GM23338 (cell line): ENCODE measurements at regions not wholly inside any gene's neighbourhood (a gene's known extent, or its start where the extent isn't known, plus 50 kb on each side); places are given as distances from the start of the nearest gene placed in this dataset.

ENCODE experiments used
- ATAC-seq: fragments of 200-7000 bp; cut with Tn5 transposase; 3 replicates; pipeline ENCODE4 v1.9.1; 2020
- DNase-seq: peaks from one replicate; pipeline ENCODE4 v3.0.0-alpha.2; 2015; ENCODE audit warnings: low spot score
- H2AFZ ChIP-seq: fragments of 200-600 bp; sonication (generic); 2 replicates; pipeline ENCODE4 v1.8.0; 2016; ENCODE audit warnings: antibody characterized with exemption, mild to moderate bottlenecking, moderate library complexity
- H3F3A ChIP-seq: fragments of 200-600 bp; sonication (generic); replicated peaks from 2 replicates; pipeline ENCODE4 v1.8.0; 2017; ENCODE audit warnings: antibody characterized with exemption, mixed run types, low read depth
- H3K27ac ChIP-seq: fragments of 200-600 bp; sonication (generic); 2 replicates; pipeline ENCODE4 v1.6.1; 2016; ENCODE audit warnings: low read depth
- H3K27me3 ChIP-seq: fragments of 200-600 bp; sonication (generic); 2 replicates; pipeline ENCODE4 v1.8.0; 2016; ENCODE audit warnings: mild to moderate bottlenecking, mixed run types, moderate library complexity; ENCODE audit not compliant: insufficient read depth
- H3K36me3 ChIP-seq: fragments of 200-600 bp; sonication (generic); 2 replicates; pipeline ENCODE4 v1.8.0; 2016; ENCODE audit warnings: mild to moderate bottlenecking; ENCODE audit not compliant: insufficient read depth
- H3K4me1 ChIP-seq: fragments of 200-600 bp; sonication (generic); 2 replicates; pipeline ENCODE4 v1.8.0; 2016; ENCODE audit warnings: mild to moderate bottlenecking, moderate library complexity; ENCODE audit not compliant: insufficient read depth
- H3K4me2 ChIP-seq: fragments of 200-600 bp; sonication (generic); 2 replicates; pipeline ENCODE4 v1.7.1; 2017; ENCODE audit warnings: mixed run types
- H3K4me3 ChIP-seq: fragments of 200-600 bp; sonication (generic); 2 replicates; pipeline ENCODE4 v1.6.1; 2016; ENCODE audit warnings: mixed run types
- H3K79me2 ChIP-seq: fragments of 200-600 bp; sonication (generic); replicated peaks from 2 replicates; pipeline ENCODE4 v1.8.0; 2017; ENCODE audit warnings: mild to moderate bottlenecking; ENCODE audit not compliant: insufficient read depth
- H3K9me2 ChIP-seq: fragments of 200-600 bp; sonication (generic); 2 replicates; pipeline ENCODE4 v1.8.0; 2017; ENCODE audit not compliant: insufficient read depth
- H4K20me1 ChIP-seq: fragments of 200-600 bp; sonication (generic); replicated peaks from 2 replicates; pipeline ENCODE4 v1.8.0; 2017; ENCODE audit warnings: mild to moderate bottlenecking; ENCODE audit not compliant: insufficient read depth
- H3K27ac Mint-ChIP-seq: 2 replicates; pipeline ENCODE4 v1.8.0; 2020; ENCODE audit warnings: inconsistent platforms, mild to moderate bottlenecking, moderate library complexity, mixed read lengths
- H3K27me3 Mint-ChIP-seq: 3 replicates; pipeline ENCODE4 v1.8.0; 2022; ENCODE audit warnings: low read depth, mild to moderate bottlenecking, moderate library complexity, mixed read lengths, inconsistent platforms; ENCODE audit not compliant: insufficient read depth, poor library complexity
- H3K36me3 Mint-ChIP-seq: 3 replicates; pipeline ENCODE4 v1.8.0; 2021; ENCODE audit warnings: low read depth, mild to moderate bottlenecking, inconsistent platforms, moderate library complexity, mixed read lengths
- H3K4me1 Mint-ChIP-seq: 3 replicates; pipeline ENCODE4 v1.8.0; 2020; ENCODE audit warnings: mild to moderate bottlenecking, inconsistent platforms, mixed read lengths
- H3K4me3 Mint-ChIP-seq: 3 replicates; pipeline ENCODE4 v1.8.0; 2021; ENCODE audit warnings: moderate library complexity, mild to moderate bottlenecking, inconsistent platforms, mixed read lengths
- H3K9me3 Mint-ChIP-seq: 3 replicates; pipeline ENCODE4 v1.8.0; 2020; ENCODE audit warnings: moderate library complexity, mild to moderate bottlenecking, inconsistent platforms, mixed read lengths
- EZH2 ChIP-seq: fragments of 200-600 bp; sonication (generic); IDR thresholded peaks from one replicate; pipeline ENCODE4 v1.8.0; 2017; ENCODE audit warnings: antibody characterized with exemption, mild to moderate bottlenecking, low read depth; ENCODE audit not compliant: unreplicated experiment
- EZH2phosphoT487 ChIP-seq: fragments of 200-600 bp; sonication (generic); IDR thresholded peaks from one replicate; pipeline ENCODE4 v1.8.1; 2018; ENCODE audit warnings: antibody characterized with exemption; ENCODE audit not compliant: unreplicated experiment
- NANOG ChIP-seq: IDR thresholded peaks from 2 replicates; pipeline ENCODE4 v1.6.1; 2016; ENCODE audit warnings: antibody characterized with exemption, borderline replicate concordance
- POLR2AphosphoS5 ChIP-seq: IDR thresholded peaks from 2 replicates; pipeline ENCODE4 v1.6.1; 2016; ENCODE audit warnings: antibody characterized with exemption, low read depth
- STAT1 ChIP-seq: IDR thresholded peaks from one replicate; pipeline ENCODE4 v1.6.1; 2016; ENCODE audit warnings: antibody characterized with exemption; ENCODE audit not compliant: unreplicated experiment
- ZNF114 ChIP-seq: fragments of 250-450 bp; sonication (Bioruptor Pico); IDR thresholded peaks from 2 replicates; pipeline ENCODE4 v1.5.0; 2020; ENCODE audit warnings: mild to moderate bottlenecking, moderate library complexity
- ZNF331 ChIP-seq: fragments of 250-450 bp; sonication (Bioruptor Pico); IDR thresholded peaks from 2 replicates; pipeline ENCODE4 v1.5.0; 2020; ENCODE audit warnings: low read depth, mild to moderate bottlenecking, moderate library complexity
- TF ChIP-seq, protein P1 (sequence below): IDR thresholded peaks from one replicate; pipeline ENCODE4 v1.6.1; 2018; ENCODE audit warnings: antibody characterized with exemption; ENCODE audit not compliant: unreplicated experiment
- TF ChIP-seq, protein P2 (sequence below): fragments of 250-450 bp; sonication (Bioruptor Pico); IDR thresholded peaks from 2 replicates; pipeline ENCODE4 v1.5.0; 2020; ENCODE audit warnings: mild to moderate bottlenecking, moderate library complexity
- TF ChIP-seq, protein P3 (sequence below): IDR thresholded peaks from 2 replicates; pipeline ENCODE4 v1.6.1; 2016; ENCODE audit warnings: antibody characterized with exemption
- TF ChIP-seq, protein P4 (sequence below), 2 experiments: fragments of 200-600 bp in 1 of 2; sonication (generic) in 1 of 2; conservative IDR thresholded peaks; 2 replicates each; pipeline versions ENCODE4 v1.5.1 to v1.6.1; 2016 to 2017; ENCODE audit warnings: antibody characterized with exemption in 2 of 2, low read depth in 2 of 2, mild to moderate bottlenecking in 2 of 2, moderate library complexity in 1 of 2

DNA sequence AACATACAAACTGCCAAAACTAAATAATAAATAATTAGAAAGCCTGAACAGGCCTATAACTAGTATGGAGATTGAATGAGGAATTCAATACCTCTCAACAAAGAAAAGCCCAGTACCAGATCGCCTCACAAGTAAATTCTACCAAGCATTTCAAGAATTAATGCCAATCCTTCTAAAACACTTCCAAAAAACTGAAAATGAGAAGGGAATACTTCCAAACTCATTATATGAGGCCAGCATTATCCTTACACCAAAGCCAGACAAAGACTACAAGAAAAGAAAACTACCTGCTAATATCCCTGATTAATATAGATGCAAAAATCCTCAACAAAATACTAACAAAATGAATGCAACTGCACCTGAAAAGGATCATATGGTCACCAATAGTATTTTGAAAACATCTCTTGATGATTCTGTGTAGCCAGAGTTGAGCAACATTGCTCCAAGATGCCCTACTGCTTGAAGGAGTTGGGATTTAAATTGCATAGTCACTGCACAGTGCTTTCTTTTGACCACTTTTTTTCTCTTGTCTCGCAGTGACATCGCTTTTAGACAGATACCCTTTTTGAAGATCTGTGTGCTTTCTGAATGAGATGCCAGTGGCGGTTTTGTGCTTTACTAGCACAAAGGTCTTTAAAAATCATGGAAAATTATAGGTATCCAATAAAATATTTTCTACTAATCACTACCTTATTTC lies 487.2 kb upstream of the RASGRP1 start:
- Histone ChIP-seq H3K4me1 (no peaks in the 10 kb centered on the region), H3K4me3 (no peak overlapping the region), H3K4me2 (no peak overlapping the region), H3F3A (no peaks in the 10 kb centered on the region), H4K20me1 (no peaks in the 10 kb centered on the region), H3K79me2 (no peaks in the 10 kb centered on the region), H2AFZ (no peak overlapping the region), H3K36me3 (peaks cover 6% of the 10 kb centered on the region; the same call in 1 of the 2 replicates), H3K27ac (no peak overlapping the region), H3K9me2 (0 out of 2 replicates have a peak, but pooled peaks cover 4% of the 10 kb centered on the region), H3K27me3 (no peaks in the 10 kb centered on the region)
- Mint-ChIP-seq H3K27ac (no peak overlapping the region), H3K4me1 (no peaks in the 10 kb centered on the region), H3K27me3 (no peaks in the 10 kb centered on the region), H3K36me3 (peaks cover 7% of the 10 kb centered on the region; the same call in 2 of the 3 replicates), H3K9me3 (peaks cover 12% of the 10 kb centered on the region), H3K4me3 (no peak overlapping the region)
- no peak for ATAC-seq
- no peak for DNase-seq
- no peak for TF ChIP-seq EZH2phosphoT487
- TF ChIP-seq NANOG = no peak
- TF ChIP-seq, protein P1, sequence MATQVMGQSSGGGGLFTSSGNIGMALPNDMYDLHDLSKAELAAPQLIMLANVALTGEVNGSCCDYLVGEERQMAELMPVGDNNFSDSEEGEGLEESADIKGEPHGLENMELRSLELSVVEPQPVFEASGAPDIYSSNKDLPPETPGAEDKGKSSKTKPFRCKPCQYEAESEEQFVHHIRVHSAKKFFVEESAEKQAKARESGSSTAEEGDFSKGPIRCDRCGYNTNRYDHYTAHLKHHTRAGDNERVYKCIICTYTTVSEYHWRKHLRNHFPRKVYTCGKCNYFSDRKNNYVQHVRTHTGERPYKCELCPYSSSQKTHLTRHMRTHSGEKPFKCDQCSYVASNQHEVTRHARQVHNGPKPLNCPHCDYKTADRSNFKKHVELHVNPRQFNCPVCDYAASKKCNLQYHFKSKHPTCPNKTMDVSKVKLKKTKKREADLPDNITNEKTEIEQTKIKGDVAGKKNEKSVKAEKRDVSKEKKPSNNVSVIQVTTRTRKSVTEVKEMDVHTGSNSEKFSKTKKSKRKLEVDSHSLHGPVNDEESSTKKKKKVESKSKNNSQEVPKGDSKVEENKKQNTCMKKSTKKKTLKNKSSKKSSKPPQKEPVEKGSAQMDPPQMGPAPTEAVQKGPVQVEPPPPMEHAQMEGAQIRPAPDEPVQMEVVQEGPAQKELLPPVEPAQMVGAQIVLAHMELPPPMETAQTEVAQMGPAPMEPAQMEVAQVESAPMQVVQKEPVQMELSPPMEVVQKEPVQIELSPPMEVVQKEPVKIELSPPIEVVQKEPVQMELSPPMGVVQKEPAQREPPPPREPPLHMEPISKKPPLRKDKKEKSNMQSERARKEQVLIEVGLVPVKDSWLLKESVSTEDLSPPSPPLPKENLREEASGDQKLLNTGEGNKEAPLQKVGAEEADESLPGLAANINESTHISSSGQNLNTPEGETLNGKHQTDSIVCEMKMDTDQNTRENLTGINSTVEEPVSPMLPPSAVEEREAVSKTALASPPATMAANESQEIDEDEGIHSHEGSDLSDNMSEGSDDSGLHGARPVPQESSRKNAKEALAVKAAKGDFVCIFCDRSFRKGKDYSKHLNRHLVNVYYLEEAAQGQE = no peak
- no peak for TF ChIP-seq EZH2
- no peak for TF ChIP-seq STAT1
- no peak for TF ChIP-seq ZNF114 (CRISPR knock-in tag)
- no peak for TF ChIP-seq POLR2AphosphoS5
- TF ChIP-seq, protein P2, sequence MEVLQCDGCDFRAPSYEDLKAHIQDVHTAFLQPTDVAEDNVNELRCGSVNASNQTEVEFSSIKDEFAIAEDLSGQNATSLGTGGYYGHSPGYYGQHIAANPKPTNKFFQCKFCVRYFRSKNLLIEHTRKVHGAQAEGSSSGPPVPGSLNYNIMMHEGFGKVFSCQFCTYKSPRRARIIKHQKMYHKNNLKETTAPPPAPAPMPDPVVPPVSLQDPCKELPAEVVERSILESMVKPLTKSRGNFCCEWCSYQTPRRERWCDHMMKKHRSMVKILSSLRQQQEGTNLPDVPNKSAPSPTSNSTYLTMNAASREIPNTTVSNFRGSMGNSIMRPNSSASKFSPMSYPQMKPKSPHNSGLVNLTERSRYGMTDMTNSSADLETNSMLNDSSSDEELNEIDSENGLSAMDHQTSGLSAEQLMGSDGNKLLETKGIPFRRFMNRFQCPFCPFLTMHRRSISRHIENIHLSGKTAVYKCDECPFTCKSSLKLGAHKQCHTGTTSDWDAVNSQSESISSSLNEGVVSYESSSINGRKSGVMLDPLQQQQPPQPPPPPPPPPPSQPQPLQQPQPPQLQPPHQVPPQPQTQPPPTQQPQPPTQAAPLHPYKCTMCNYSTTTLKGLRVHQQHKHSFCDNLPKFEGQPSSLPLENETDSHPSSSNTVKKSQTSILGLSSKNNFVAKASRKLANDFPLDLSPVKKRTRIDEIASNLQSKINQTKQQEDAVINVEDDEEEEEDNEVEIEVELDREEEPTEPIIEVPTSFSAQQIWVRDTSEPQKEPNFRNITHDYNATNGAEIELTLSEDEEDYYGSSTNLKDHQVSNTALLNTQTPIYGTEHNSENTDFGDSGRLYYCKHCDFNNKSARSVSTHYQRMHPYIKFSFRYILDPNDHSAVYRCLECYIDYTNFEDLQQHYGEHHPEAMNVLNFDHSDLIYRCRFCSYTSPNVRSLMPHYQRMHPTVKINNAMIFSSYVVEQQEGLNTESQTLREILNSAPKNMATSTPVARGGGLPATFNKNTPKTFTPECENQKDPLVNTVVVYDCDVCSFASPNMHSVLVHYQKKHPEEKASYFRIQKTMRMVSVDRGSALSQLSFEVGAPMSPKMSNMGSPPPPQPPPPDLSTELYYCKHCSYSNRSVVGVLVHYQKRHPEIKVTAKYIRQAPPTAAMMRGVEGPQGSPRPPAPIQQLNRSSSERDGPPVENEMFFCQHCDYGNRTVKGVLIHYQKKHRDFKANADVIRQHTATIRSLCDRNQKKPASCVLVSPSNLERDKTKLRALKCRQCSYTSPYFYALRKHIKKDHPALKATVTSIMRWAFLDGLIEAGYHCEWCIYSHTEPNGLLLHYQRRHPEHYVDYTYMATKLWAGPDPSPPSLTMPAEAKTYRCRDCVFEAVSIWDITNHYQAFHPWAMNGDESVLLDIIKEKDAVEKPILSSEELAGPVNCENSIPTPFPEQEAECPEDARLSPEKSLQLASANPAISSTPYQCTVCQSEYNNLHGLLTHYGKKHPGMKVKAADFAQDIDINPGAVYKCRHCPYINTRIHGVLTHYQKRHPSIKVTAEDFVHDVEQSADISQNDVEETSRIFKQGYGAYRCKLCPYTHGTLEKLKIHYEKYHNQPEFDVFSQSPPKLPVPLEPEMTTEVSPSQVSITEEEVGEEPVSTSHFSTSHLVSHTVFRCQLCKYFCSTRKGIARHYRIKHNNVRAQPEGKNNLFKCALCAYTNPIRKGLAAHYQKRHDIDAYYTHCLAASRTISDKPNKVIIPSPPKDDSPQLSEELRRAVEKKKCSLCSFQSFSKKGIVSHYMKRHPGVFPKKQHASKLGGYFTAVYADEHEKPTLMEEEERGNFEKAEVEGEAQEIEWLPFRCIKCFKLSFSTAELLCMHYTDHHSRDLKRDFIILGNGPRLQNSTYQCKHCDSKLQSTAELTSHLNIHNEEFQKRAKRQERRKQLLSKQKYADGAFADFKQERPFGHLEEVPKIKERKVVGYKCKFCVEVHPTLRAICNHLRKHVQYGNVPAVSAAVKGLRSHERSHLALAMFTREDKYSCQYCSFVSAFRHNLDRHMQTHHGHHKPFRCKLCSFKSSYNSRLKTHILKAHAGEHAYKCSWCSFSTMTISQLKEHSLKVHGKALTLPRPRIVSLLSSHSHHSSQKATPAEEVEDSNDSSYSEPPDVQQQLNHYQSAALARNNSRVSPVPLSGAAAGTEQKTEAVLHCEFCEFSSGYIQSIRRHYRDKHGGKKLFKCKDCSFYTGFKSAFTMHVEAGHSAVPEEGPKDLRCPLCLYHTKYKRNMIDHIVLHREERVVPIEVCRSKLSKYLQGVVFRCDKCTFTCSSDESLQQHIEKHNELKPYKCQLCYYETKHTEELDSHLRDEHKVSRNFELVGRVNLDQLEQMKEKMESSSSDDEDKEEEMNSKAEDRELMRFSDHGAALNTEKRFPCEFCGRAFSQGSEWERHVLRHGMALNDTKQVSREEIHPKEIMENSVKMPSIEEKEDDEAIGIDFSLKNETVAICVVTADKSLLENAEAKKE (CRISPR knock-in tag) = no peak
- TF ChIP-seq, protein P3, sequence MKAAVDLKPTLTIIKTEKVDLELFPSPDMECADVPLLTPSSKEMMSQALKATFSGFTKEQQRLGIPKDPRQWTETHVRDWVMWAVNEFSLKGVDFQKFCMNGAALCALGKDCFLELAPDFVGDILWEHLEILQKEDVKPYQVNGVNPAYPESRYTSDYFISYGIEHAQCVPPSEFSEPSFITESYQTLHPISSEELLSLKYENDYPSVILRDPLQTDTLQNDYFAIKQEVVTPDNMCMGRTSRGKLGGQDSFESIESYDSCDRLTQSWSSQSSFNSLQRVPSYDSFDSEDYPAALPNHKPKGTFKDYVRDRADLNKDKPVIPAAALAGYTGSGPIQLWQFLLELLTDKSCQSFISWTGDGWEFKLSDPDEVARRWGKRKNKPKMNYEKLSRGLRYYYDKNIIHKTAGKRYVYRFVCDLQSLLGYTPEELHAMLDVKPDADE = no peak
- TF ChIP-seq, protein P4, sequence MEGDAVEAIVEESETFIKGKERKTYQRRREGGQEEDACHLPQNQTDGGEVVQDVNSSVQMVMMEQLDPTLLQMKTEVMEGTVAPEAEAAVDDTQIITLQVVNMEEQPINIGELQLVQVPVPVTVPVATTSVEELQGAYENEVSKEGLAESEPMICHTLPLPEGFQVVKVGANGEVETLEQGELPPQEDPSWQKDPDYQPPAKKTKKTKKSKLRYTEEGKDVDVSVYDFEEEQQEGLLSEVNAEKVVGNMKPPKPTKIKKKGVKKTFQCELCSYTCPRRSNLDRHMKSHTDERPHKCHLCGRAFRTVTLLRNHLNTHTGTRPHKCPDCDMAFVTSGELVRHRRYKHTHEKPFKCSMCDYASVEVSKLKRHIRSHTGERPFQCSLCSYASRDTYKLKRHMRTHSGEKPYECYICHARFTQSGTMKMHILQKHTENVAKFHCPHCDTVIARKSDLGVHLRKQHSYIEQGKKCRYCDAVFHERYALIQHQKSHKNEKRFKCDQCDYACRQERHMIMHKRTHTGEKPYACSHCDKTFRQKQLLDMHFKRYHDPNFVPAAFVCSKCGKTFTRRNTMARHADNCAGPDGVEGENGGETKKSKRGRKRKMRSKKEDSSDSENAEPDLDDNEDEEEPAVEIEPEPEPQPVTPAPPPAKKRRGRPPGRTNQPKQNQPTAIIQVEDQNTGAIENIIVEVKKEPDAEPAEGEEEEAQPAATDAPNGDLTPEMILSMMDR (conservative IDR thresholded peaks at IDR 0.05; ENCODE audit: low read depth in 2 of 2) = no peak
- TF ChIP-seq ZNF331 = no peak
